GM12874 (cell line): ENCODE measurements at regions not wholly inside any gene's neighbourhood (a gene's known extent, or its start where the extent isn't known, plus 50 kb on each side); places are given as distances from the start of the nearest gene placed in this dataset.

Experiments
- TF ChIP-seq, protein P1 (sequence below): IDR thresholded peaks from 2 replicates; pipeline ENCODE4 v1.5.1; 2011; ENCODE audit warnings: low read depth, mild to moderate bottlenecking, control low read depth, low read length, moderate library complexity; ENCODE audit not compliant: insufficient read depth

- TF ChIP-seq, protein P1, sequence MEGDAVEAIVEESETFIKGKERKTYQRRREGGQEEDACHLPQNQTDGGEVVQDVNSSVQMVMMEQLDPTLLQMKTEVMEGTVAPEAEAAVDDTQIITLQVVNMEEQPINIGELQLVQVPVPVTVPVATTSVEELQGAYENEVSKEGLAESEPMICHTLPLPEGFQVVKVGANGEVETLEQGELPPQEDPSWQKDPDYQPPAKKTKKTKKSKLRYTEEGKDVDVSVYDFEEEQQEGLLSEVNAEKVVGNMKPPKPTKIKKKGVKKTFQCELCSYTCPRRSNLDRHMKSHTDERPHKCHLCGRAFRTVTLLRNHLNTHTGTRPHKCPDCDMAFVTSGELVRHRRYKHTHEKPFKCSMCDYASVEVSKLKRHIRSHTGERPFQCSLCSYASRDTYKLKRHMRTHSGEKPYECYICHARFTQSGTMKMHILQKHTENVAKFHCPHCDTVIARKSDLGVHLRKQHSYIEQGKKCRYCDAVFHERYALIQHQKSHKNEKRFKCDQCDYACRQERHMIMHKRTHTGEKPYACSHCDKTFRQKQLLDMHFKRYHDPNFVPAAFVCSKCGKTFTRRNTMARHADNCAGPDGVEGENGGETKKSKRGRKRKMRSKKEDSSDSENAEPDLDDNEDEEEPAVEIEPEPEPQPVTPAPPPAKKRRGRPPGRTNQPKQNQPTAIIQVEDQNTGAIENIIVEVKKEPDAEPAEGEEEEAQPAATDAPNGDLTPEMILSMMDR, result no peak
These were observed 219.0 kb upstream of the NAV2 start for GRCh38 chr11:19493446-19494213.

DNA sequence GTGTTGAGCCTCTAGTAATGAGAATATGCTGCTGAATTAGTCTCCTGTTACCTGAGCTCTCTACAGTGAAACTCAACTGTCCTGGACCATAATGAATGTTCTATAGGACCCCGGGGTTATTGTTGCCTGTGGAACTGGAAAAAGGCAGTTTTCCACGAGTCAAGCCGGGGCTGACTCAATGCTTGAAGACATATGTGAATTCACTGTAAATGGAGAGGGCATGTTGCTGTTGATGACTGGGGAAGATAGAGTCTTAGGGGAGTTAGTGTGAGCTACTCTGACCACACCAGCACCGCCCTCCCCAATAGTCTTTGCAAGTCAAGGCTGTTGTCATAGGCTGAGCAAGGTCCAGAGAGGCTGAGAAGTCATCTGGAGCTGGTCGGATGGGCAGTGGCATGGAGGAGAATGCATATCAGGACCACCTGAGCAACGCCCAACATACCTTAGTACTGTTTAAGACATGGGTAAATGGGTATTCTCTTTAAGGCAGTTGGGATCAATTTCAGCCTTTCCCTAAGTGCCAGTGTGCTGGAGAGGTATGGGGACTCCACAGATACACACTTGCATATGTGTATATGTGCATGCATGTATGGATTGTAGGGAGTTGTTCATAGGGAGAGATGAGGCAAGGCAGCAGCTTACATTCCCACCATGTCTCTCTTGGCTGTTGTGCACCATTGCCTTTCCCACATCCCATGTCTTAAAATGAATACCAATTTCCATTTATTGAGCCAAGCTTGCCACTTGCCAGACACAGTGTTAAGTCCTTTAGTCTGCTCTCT is 230.1 kb upstream of the NAV2 start:
- TF ChIP-seq, protein P1, result no peak

DNA sequence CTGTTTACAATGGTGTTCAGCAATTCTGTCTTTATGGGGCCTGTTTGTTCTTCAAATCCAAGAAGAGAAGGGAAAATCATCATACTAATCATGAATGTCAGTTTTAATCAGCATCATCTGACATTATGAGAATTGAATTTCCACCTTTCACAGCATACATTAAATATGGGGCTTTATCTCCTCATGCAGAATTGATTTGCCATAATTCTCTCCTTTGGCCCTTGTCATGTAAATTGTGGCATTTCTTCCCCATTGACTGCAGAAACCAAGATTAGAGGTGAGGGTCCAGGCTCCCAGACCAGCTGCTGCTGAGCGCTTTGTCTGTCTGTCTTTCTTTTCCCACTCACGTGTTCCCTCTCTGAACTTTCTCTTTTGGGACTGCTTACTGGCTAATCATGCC is 232.1 kb upstream of the NAV2 start:
- TF ChIP-seq, protein P1, result no peak

GRCh38 chr11:19478891-19479290 is 233.7 kb upstream of the NAV2 start:
- TF ChIP-seq, protein P1, result no peak

GRCh38 chr11:19474954-19475721 is 234.4 kb upstream of the E2F8 start:
- TF ChIP-seq, protein P1, result no peak

GRCh38 chr11:19474211-19474610 is 233.5 kb upstream of the E2F8 start:
- TF ChIP-seq, protein P1, result no peak

DNA sequence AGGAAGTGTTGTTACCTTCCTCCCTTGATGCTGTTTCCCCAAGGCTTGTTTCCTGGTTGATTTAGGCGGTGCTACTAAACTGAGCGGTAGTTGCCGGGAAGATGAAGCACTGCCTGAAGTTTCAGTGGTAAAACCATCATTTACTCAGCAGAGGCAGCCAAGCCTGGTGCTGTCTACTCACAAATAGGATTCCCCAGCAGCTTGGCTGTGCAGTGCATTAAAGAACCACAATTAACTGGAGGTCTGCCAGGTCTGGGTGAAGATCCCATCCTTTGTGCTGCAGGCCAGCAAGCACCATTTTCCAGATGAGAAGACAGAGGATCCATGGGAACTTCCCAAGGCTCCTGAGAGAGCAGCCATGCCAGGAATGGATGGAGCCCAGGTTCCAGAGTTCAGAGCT is 231.9 kb upstream of the E2F8 start:
- TF ChIP-seq, protein P1, result no peak
